Ovary (tissue), 7 donors: ENCODE measurements at regions not wholly inside any gene's neighbourhood (a gene's known extent, or its start where the extent isn't known, plus 50 kb on each side); places are given as distances from the start of the nearest gene placed in this dataset.
A peak's percentile ranks its signal among the peaks of the same experiment; 100 is the strongest.

Experiments
- DNase-seq, 5 donors: peaks; one replicate each; pipeline ENCODE4 v3.0.0-alpha.2; 2019 to 2020
- H3K27ac ChIP-seq, 2 donors: fragments of 200-600 bp; one replicate each; pipeline versions ENCODE4 v1.5.1 to v1.8.0; 2019 to 2022
- H3K27me3 ChIP-seq: fragments of 200-600 bp; one replicate; pipeline ENCODE4 v1.8.0; 2022
- H3K36me3 ChIP-seq: fragments of 200-600 bp; sonication (generic); one replicate; pipeline ENCODE4 v1.5.1; 2019
- H3K4me1 ChIP-seq: one replicate; pipeline ENCODE4 v1.8.1; 2013; ENCODE audit warnings: mild to moderate bottlenecking, moderate library complexity; ENCODE audit not compliant: insufficient read depth
- H3K4me3 ChIP-seq: fragments of 200-600 bp; sonication (generic); one replicate; pipeline ENCODE4 v1.5.1; 2017
- H3K9me3 ChIP-seq, 2 donors: fragments of 200-600 bp in 1 of 2; sonication (generic) in 1 of 2; one replicate each; pipeline versions ENCODE4 v1.5.1 to v1.8.1; 2013 to 2019; ENCODE audit warnings: mild to moderate bottlenecking in 1 of 2, moderate library complexity in 1 of 2
- CTCF ChIP-seq, 3 donors: fragments of 450-650 bp in 2 of 3; fragments of 200-600 bp in 1 of 3; IDR thresholded peaks; one replicate each; pipeline versions ENCODE4 v1.5.1 to v1.8.0; 2016 to 2022; ENCODE audit warnings: antibody characterized with exemption in 3 of 3, mild to moderate bottlenecking in 1 of 3
- EP300 ChIP-seq: sonication (generic); formaldehyde crosslinking; IDR thresholded peaks from one replicate; pipeline ENCODE4 v1.6.1; 2017; ENCODE audit warnings: antibody characterized with exemption
- POLR2A ChIP-seq: fragments of 450-650 bp; IDR thresholded peaks from one replicate; pipeline ENCODE4 v1.6.1; 2017; ENCODE audit warnings: antibody characterized with exemption, mild to moderate bottlenecking, moderate library complexity
- WGBS, 3 donors: extraction: QIAGEN DNeasy Blood & Tissue Kit in 1 of 3; methylation state at CpG; one replicate each; pipeline versions ENCODE4 v1.1.5 to v1.1.7; 2013 to 2017; 5-methylcytosine and 5-hydroxymethylcytosine counted together
- intact Hi-C, 4 donors: fragments of 100-400 bp; cut with DNase I; formaldehyde crosslinking; loops; one replicate each; pipeline versions ENCODE4 v1.11.0 to v1.15.1; 2022 to 2023
- donor health status: DM: no; HTN: no; CAD: no; lungs with moderate emphysema.
- donor health status: DM: no; HTN: no; CAD: no.
- donor health status: Bipolar disorder and iron deficiency.
- donor health status: DM: no; HTN: no; CAD: no.
- donor health status: DM: yes; HTN: yes; CAD: no.

DNA sequence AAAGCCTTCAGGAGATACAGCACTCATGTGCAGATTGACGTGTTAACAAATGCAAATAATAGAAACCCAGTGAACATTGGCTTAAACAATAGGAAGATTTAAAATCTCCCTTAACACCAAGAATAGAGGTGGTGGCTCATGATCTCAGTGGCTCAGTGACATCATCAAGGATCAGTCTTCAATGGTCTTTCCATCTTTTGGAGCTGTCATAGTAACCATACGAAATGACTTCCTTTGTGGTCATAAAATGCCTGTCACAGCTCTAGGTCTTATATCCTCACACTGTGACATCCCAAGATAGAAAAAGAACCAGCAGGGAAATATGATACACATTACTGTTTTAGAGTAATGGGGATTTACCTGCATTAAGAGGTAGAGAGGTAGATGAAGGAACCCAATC, 59.6 kb upstream of the ACKR3 start:
- Histone ChIP-seq H3K27me3 (no peaks in the 10 kb centered on the region), H3K9me3 (no peaks in the 10 kb centered on the region), H3K4me1 (peaks cover 2% of the 10 kb centered on the region), H3K4me3 (no peak overlapping the region), H3K36me3 (no peaks in the 10 kb centered on the region), H3K27ac (no peak overlapping the region)
- intact Hi-C loops = loop anchor here in 2 of 4 donors (5.0 kb wide), 2 partner anchors 517 to 552 kb away; no protein-coding TSS in a partner anchor
- 81 to 93% (median 90%) methylated on average over 2 of the region's 2 CpGs for WGBS, 3 donors
- no peak for DNase-seq
- no peak for TF ChIP-seq POLR2A
- no peak for TF ChIP-seq CTCF (IDR thresholded peaks at IDR 0.05)
- no peak for TF ChIP-seq EP300

DNA sequence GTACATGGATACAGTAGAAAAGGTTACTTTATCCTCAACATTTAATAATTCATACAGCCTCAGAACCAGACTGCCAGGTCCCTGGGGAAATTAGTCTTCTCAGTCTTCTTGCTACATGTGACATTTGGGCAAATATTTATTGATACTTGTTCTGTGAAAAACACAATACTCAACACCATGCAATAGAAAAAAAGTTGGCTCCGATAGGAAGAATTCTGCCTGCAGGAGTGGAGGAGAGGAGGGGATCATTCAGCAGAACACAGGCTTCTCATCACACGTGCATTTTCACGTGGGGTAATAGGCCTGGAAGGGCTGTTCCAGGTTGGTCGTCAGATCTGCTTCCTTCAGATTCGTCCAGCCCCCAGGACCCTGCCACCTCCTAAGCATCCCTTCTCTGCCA, 58.4 kb upstream of the ACKR3 start:
- Histone ChIP-seq H3K9me3 (no peaks in the 10 kb centered on the region), H3K36me3 (no peaks in the 10 kb centered on the region), H3K27ac (no peak overlapping the region), H3K27me3 (no peaks in the 10 kb centered on the region), H3K4me1 (peaks cover 2% of the 10 kb centered on the region), H3K4me3 (no peak overlapping the region)
- intact Hi-C loops = loop anchor here in 2 of 4 donors (5.0 kb wide), 2 partner anchors 516 to 551 kb away; no protein-coding TSS in a partner anchor
- no peak for DNase-seq
- TF ChIP-seq CTCF (IDR thresholded peaks at IDR 0.05) = no peak
- TF ChIP-seq POLR2A = no peak
- TF ChIP-seq EP300 = no peak
- WGBS, 3 donors = 58 to 85% (median 71%) methylated on average over 5 of the region's 5 CpGs

DNA sequence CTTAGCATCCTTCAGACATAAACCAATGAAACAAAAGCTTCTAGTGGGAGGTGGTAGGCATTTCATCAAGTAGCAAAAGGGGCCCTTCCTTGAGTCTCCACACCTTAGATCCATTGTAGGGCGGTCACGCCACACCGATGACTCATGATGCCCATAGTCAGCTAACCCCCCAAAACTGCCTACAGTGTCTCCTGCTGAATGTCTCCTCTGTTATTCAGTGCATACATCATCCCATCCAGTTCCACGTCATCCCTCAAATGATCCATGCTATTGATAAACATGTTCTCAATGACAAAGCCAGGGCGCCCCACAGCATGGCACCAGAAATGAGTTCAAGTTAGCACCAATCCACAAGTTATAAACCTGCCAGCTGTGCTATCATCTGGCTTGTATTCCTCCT, 57.4 kb upstream of the ACKR3 start:
- peaks cover 2% of the 10 kb centered on the region for H3K4me1 ChIP-seq
- no peaks in the 10 kb centered on the region for H3K27me3 ChIP-seq
- H3K4me3 ChIP-seq = no peak overlapping the region
- WGBS, 3 donors = 94 to 97% (median 97%) methylated on average over 5 of the region's 5 CpGs
- intact Hi-C loops = loop anchor here in 2 of 4 donors (5.0 kb wide), 2 partner anchors 515 to 550 kb away; no protein-coding TSS in a partner anchor
- H3K27ac ChIP-seq = no peak overlapping the region
- no peak for DNase-seq
- no peaks in the 10 kb centered on the region for H3K9me3 ChIP-seq
- TF ChIP-seq POLR2A (no peak), CTCF (IDR thresholded peaks at IDR 0.05) (no peak), EP300 (no peak)
- no peaks in the 10 kb centered on the region for H3K36me3 ChIP-seq

DNA sequence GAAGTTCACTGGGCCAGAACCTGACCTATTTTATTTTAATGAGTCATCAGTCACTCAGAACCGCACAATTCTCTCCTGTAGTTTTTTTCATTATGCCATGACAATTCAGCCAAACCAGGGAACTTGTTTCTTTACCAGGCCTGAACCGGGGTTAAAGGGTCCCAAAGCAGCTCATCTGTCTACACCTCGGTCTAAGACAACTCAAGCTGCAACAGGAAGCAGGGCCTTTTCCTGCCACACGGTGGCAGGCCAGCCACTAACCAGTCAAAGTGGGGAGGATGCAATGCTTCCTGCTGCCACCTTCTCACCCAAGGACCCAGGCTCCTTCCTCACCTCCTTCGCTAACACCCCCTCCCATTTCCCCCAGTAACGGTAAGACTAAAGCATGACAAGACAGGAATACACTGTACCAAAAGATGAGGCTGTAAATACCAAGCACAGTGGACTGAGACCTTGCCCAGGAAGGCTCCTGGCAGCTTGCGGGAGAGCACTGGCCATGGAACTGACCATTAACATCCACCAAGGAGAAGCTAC, 56.7 kb upstream of the ACKR3 start:
- DNase-seq = peak; percentile 32 to 71 (median 56)
- WGBS, 3 donors = 19 to 27% (median 27%) methylated on average over 7 of the region's 7 CpGs
- TF ChIP-seq CTCF (IDR thresholded peaks at IDR 0.05) (peak; percentile 45 to 64 (median 51)), EP300 (no peak), POLR2A (no peak)
- H3K27me3 ChIP-seq = no peaks in the 10 kb centered on the region
- no peaks in the 10 kb centered on the region for H3K4me1 ChIP-seq
- no peaks in the 10 kb centered on the region for H3K9me3 ChIP-seq
- no peak overlapping the region for H3K27ac ChIP-seq
- H3K36me3 ChIP-seq = no peaks in the 10 kb centered on the region
- intact Hi-C loops = loop anchor here in 2 of 4 donors (5.0 kb wide), 2 partner anchors 514 to 549 kb away; no protein-coding TSS in a partner anchor
- no peak overlapping the region for H3K4me3 ChIP-seq
